ENCODE measurements at regions not wholly inside any gene's neighbourhood (a gene's known extent, or its start where the extent isn't known, plus 50 kb on each side); places are given as distances from the start of the nearest gene placed in this dataset.

GRCh38 chr1:47574451-47575165, 136.8 kb downstream of the FOXD2 start:
- no peak for DNase-seq (ENCODE audit: low read depth in 2 of 2)

DNA sequence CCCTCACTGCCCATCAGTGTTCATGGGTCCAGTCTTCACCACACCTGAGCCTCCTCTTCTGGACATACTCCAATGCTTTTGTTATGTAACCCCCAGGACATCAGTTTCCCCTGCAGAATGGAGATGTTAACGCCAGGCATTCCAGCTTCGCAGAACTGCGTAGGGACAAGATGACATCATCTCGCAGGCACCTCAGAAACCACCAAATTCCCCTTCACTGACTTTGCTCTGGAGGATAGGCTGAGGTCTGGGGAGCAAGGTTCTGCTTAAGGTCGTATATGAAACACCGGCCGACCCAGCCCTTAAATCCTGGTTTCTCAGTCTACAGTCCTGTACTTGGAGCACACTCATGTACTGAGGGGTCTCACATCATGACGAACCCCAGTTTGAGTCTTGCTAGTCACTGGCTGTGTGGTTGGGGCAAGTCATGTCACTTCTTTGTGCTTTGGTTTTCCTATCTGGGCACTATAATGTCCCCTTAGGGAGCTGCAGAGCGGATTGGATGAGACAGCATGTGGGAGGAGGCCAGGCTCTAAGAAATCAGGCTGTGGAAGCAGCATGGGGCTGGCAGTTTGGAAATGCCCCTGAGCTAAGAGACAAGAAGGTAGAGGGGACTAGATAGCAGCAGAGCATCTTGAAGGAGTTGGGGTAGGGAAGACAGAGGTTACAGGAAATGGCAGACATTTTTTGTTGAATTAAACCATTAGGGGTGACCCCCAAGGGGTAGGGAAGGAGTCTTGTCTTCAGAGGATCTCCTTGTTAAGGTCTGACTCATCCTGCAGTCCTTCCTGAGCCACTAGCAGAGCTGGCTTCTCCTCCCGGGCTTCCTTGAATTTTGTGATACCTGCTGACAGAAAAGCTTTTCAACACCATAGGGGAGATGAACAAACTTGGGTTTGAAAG, 138.3 kb downstream of the FOXD2 start:
- DNase-seq (ENCODE audit: low read depth in 2 of 2) = no peak

DNA sequence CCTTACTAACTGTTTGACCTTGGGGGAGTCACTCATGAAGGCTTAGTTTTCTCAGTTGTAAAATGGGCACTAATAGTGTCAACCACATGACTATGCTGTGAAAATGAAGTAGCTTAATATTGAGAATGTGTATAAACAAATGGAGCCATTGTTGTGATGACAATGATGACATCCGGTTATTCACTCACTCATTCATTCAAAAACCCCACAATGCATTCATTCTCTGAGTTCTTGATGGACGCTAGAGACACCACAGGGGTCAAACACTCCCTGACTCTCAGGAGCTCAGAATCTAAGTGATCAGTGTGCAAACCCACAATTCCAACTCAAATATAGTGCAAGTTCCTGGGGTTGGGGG, 138.9 kb downstream of the FOXD2 start:
- no peak for DNase-seq (ENCODE audit: low read depth in 2 of 2)

DNA sequence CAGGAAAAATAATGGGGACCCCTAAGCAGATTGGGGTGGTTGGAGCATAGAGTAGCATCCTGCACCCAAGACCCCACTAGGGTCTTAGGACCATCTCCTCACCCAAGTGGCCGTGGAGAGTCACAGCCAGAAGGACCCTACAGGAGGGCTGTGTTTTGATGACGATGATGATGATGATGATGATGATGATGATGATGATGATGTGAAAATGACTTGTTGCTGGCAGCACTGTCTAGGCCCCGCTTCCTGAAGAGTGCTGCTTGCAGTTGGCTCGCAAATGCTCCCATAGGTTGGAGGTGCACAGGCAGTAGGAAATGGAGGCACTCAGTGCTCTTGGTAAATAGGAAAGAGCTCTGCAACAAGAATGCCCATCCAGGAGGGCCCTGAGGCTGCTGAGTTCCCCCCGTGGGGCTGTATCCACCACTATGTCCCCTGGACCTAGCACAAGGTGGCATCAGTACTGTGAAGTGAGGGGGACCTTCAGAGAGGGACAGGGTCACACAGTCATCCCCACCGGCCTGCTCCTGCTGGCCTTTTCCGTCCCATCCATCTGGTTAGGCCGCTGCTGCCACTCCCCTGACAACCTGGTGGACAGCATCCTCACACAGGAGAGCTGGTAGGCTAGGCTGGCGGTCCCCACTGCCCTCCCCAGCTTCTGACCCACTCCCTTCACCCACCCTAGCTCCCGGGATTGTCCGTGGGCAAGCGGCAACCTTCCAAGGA, 139.6 kb downstream of the FOXD2 start:
- no peak for DNase-seq (ENCODE audit: low read depth in 2 of 2)

DNA sequence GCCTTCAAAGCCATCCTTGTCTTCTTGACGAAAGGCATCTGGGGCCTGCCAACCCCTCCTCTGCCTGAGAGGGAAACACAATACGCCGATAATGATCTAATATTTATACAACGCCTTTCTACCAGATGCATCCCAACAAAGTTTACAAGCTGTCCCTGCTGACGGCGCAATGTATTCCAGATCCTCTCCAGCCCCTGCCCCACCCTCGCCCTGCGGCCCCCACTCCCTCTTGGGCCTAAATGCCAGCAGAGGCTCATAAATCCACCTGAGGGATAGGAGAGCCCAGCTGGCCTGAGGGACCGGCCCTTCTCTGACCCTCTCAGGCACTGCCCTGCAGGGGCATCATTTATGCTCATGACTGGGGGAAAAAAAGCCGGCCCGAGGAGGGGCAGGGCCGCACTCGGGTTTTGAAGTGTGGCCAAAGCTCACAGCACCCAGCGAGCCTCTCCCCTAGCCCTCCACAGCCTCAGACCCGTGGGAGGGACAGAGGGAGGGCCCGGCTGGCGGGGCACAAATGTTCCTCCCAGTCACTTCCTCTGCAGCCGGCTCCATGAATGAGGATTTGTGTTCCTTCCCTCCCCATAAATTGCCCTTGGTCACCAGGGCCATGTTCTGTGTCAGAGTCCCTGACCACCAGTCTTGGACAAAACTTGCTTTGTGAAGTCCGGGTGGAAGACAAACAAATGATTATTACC, 140.3 kb downstream of the FOXD2 start:
- no peak for DNase-seq (ENCODE audit: low read depth in 2 of 2)

GRCh38 chr1:47578721-47579419, 141.0 kb downstream of the FOXD2 start:
- no peak for DNase-seq (ENCODE audit: low read depth in 2 of 2)

DNA sequence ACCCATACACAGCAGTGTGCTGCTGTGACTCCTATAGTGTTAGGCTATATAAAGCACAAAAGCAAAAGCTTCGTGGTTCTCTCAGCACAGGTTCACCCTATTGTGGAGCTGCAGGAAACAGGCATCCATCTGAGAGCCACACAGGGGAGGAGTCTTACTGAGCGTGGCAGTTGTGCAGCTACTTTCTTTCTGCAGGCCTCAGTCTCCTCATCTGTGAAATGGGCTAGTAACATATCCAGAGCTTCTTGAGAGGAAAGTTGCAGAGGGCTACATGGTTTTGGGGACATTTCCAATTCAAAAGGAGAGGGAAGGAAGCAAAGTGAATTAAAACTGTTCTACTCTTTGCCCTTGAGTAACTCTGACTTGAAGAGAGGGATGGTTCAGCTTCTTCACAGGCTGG, 142.0 kb downstream of the FOXD2 start:
- no peak for DNase-seq (ENCODE audit: low read depth in 2 of 2)

- no peak for DNase-seq (ENCODE audit: low read depth in 2 of 2)
These were observed 142.7 kb downstream of the FOXD2 start for GRCh38 chr1:47580451-47580995.

GRCh38 chr1:47582891-47583608, 145.2 kb downstream of the FOXD2 start:
- no peak for DNase-seq (ENCODE audit: low read depth in 2 of 2)

GRCh38 chr1:47584249-47584648, 146.4 kb downstream of the FOXD2 start:
- no peak for DNase-seq (ENCODE audit: low read depth in 2 of 2)

DNA sequence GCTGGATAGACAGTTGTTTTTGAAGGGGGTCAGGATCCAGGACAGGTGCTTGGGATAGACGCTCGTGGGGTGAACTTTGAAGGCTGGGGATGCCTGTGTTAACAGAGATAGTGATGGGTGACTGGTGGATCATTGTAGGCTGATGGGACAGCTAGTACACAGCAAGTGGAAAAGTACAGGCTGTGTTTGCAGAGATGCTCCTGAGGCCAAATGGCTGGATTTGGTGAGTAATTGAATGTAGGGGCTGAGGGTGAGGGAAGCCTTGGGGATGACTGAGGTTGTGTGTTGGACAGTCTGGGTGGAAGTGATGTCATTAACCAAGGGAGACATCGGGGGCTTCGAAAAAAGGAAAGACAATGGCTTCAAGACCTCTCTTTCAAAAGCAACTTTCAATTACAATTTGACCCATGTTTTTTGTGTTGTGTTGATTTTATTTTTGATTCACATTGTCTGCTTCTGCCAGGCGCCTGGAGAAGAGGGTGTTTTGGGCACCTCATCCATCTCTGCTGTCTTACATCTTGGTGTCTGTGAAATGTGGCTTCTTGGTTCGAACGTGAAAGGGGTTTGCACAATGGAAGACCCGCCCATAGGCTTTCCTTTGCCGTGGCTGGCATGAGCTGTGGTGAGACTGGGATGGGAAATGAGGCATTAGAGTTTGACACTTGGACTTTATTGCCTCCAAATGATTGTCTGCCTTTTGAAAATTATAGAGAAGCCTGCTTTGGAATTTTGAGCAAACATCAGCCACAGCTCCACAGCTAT, 147.5 kb downstream of the FOXD2 start:
- no peak for DNase-seq (ENCODE audit: low read depth in 2 of 2)

DNA sequence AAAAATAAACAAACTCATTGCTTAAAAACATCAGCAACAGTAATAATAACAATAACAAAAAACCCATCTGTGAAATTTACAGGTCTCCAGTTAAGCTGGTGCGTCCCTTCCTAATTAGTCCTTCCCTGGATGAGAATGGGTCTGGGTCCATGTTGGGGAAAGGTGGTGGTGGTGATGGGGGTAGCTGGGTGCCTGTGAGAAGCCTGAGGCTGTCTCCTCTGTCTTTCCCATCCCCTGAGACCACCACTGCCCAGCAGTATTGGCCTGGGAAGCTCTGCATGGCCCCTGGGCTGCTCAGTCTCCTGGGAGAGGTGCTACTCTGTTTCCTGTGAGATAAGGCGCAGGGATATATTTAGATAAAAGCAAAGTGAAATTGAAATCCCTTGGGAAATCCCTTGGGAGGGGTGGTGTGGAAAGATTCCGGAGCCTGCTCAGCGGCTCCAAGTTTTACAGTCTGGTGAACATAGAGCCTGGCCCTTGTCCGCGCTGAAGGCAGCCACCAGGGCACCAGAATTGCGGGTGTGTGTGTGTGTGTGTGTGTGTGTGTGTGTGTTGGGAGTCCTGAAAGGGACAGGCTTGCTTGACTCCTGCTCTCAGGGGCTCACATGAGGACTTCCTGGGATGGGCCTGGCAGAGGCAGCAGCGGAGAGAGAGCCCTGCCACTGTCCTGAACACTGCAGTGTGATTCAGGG, 150.2 kb downstream of the FOXD2 start:
- DNase-seq (ENCODE audit: low read depth in 2 of 2) = no peak

GRCh38 chr1:47590523-47591225, 152.8 kb downstream of the FOXD2 start:
- DNase-seq (ENCODE audit: low read depth in 2 of 2) = no peak

GRCh38 chr1:47591801-47592200, 154.0 kb downstream of the FOXD2 start:
- no peak for DNase-seq (ENCODE audit: low read depth in 2 of 2)

DNA sequence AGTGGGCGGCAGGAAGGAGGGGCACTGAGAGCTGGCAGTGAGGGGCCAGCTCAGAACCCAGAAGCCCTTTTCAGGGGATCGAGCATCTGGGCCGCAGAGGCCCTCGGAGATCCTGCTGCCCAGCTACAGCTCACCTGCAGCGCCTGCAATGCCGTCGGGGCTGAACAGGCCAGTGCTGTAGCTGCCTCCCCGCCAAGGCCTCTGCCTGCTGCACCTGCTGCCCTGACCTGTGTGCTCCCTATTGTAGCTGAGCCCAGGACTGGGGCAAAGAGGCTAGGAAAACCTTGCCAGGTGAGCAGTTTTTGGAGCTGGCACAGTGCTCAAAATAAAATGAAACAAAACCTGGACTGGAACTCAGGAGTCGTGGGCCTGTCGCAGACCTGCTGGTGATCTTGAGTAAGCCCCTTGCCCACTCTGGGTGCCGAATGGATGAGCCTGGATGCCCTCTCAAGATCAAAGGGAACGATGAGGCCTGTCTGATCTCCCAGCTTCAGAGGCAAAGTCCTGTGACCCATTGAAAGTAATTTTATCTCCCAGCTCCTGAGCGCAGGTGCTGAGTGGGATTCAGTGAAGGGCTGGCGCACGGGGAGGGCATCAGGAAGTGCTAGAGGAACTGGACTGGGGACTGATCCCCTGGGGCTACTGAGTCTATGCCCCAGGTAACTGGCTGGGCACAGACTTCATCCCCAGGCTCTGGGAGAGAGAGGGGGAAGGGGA, 154.6 kb downstream of the FOXD2 start:
- no peak for DNase-seq (ENCODE audit: low read depth in 2 of 2)

GRCh38 chr1:47593013-47593568, 155.2 kb downstream of the FOXD2 start:
- no peak for DNase-seq (ENCODE audit: low read depth in 2 of 2)

- DNase-seq (ENCODE audit: low read depth in 2 of 2) = no peak
These were observed 155.9 kb downstream of the FOXD2 start for GRCh38 chr1:47593598-47594285.
